K562 (cell line): ENCODE measurements at regions not wholly inside any gene's neighbourhood (a gene's known extent, or its start where the extent isn't known, plus 50 kb on each side); places are given as distances from the start of the nearest gene placed in this dataset.

Experiments
- BHLHE40 ChIP-seq: IDR thresholded peaks from 2 replicates; pipeline ENCODE4 v1.6.1; 2011; ENCODE audit warnings: low read length, improper control_type of control experiment
- CTCF ChIP-seq, 3 experiments: IDR thresholded peaks in 2 of 3; conservative IDR thresholded peaks in 1 of 3; 2 replicates each; pipeline ENCODE4 v1.5.1; 2011 to 2012; ENCODE audit warnings: low read length in 3 of 3, mild to moderate bottlenecking in 3 of 3, control low read depth in 2 of 3, improper control_type of control experiment in 1 of 3, inconsistent platforms in 1 of 3, low read depth in 1 of 3, mixed read lengths in 1 of 3, moderate library complexity in 1 of 3; ENCODE audit not compliant: insufficient read depth in 2 of 3
- ELK1 ChIP-seq: sonication (generic); formaldehyde crosslinking; IDR thresholded peaks from 2 replicates; pipeline ENCODE4 v1.8.1; 2022; ENCODE audit warnings: missing genetic modification reagents
- EZH2 ChIP-seq: IDR thresholded peaks from 2 replicates; pipeline ENCODE4 v1.6.1; 2012; ENCODE audit warnings: low read depth, mild to moderate bottlenecking, inconsistent platforms, low read length, borderline replicate concordance
- FOSL1 ChIP-seq: fragments of 200-800 bp; sonication (Bioruptor generic); conservative IDR thresholded peaks from 2 replicates; pipeline ENCODE4 v1.6.1; 2016; ENCODE audit warnings: missing genetic modification characterization, missing compliant biosample characterization
- HDAC2 ChIP-seq: fragments of 450-650 bp; IDR thresholded peaks from 2 replicates; pipeline ENCODE4 v1.6.1; 2016; ENCODE audit warnings: mild to moderate bottlenecking
- LEF1 ChIP-seq: fragments of 450-650 bp; IDR thresholded peaks from 2 replicates; pipeline ENCODE4 v1.6.1; 2016; ENCODE audit warnings: mild to moderate bottlenecking
- MEIS2 ChIP-seq: fragments of 450-650 bp; IDR thresholded peaks from 2 replicates; pipeline ENCODE4 v1.6.1; 2014; ENCODE audit warnings: mild to moderate bottlenecking; ENCODE audit not compliant: partially characterized antibody
- POLR2A ChIP-seq: fragments of 450-650 bp; conservative IDR thresholded peaks from 2 replicates; pipeline ENCODE4 v1.6.1; 2016
- PRMT5 ChIP-seq: sonication (generic); formaldehyde crosslinking; IDR thresholded peaks from 2 replicates; pipeline ENCODE4 v1.5.0; 2020; ENCODE audit warnings: missing genetic modification reagents
- THRB ChIP-seq: fragments of 450-650 bp; formaldehyde crosslinking; conservative IDR thresholded peaks from 2 replicates; pipeline ENCODE4 v1.4.0; 2022; ENCODE audit warnings: mild to moderate bottlenecking, missing genetic modification characterization
- ZNF212 ChIP-seq: fragments of 450-650 bp; formaldehyde crosslinking; IDR thresholded peaks from 2 replicates; pipeline ENCODE4 v1.4.0; 2020; ENCODE audit warnings: mild to moderate bottlenecking
- ZNF24 ChIP-seq: fragments of 450-650 bp; IDR thresholded peaks from 2 replicates; pipeline ENCODE4 v1.6.1; 2016
- ZNF436 ChIP-seq: fragments of 250-450, 450-650 bp; sonication (Bioruptor Pico); formaldehyde crosslinking; IDR thresholded peaks from 2 replicates; pipeline ENCODE4 v1.7.0; 2020; ENCODE audit warnings: mild to moderate bottlenecking

- TF ChIP-seq ZNF436 (CRISPR knock-in tag) (no peak), ZNF24 (no peak), EZH2 (no peak), HDAC2 (no peak), CTCF (IDR thresholded peaks at IDR 0.05 in 2 of 3, conservative IDR thresholded peaks at IDR 0.05 in 1 of 3; ENCODE audit: insufficient read depth in 2 of 3, low read depth in 1 of 3, low read length in 3 of 3) (no peak), ZNF212 (CRISPR knock-in tag) (no peak), BHLHE40 (no peak), POLR2A (no peak), MEIS2 (no peak), FOSL1 (tag) (no peak), LEF1 (no peak), PRMT5 (CRISPR knock-in tag) (no peak), THRB (CRISPR knock-in tag) (no peak), ELK1 (CRISPR knock-in tag) (no peak)
Observed at GRCh38 chr2:104091894-104092293, 762.0 kb upstream of the POU3F3 start.
